ENCODE measurements at regions not wholly inside any gene's neighbourhood (a gene's known extent, or its start where the extent isn't known, plus 50 kb on each side); places are given as distances from the start of the nearest gene placed in this dataset.
"Not testable (repeated sequence)": the region's sequence is repeated elsewhere in the genome, so short reads cannot be mapped to it uniquely, and the experiment has no call there.

- in situ Hi-C loops (cut with HindIII; ENCODE audit: low sequenced_read_pairs); DNase-seq (ENCODE audit: low spot score): not testable (repeated sequence)
Observed at GRCh38 chr12:9294072-9294620, 86.0 kb upstream of the PZP start.

- DNase-seq (ENCODE audit: low spot score); in situ Hi-C loops (cut with HindIII; ENCODE audit: low sequenced_read_pairs): not testable (repeated sequence)
Observed at GRCh38 chr12:9293391-9293790, 85.2 kb upstream of the PZP start.

GRCh38 chr12:9289984-9290383 is 81.8 kb upstream of the PZP start:
- DNase-seq (ENCODE audit: low spot score); in situ Hi-C loops (cut with HindIII; ENCODE audit: low sequenced_read_pairs): not testable (repeated sequence)

GRCh38 chr12:9284724-9285123 is 76.5 kb upstream of the PZP start:
- in situ Hi-C loops (cut with HindIII; ENCODE audit: low sequenced_read_pairs); DNase-seq (ENCODE audit: low spot score): not testable (repeated sequence)

GRCh38 chr12:9284197-9284596 is 76.0 kb upstream of the PZP start:
- DNase-seq (ENCODE audit: low spot score); in situ Hi-C loops (cut with HindIII; ENCODE audit: low sequenced_read_pairs): not testable (repeated sequence)

- in situ Hi-C loops (cut with HindIII; ENCODE audit: low sequenced_read_pairs), result not testable (repeated sequence)
- DNase-seq (ENCODE audit: low spot score), result peak; percentile 74
Observed at GRCh38 chr12:9283346-9284095, 75.3 kb upstream of the PZP start.

GRCh38 chr12:9276990-9277389 is 68.8 kb upstream of the PZP start:
- DNase-seq (ENCODE audit: low spot score), result no peak
- in situ Hi-C loops (cut with HindIII; ENCODE audit: low sequenced_read_pairs), result no loop called here

- in situ Hi-C loops (cut with HindIII; ENCODE audit: low sequenced_read_pairs), result no loop called here
- DNase-seq (ENCODE audit: low spot score), result no peak
Observed at GRCh38 chr12:9273276-9273675, 65.1 kb upstream of the PZP start.

GRCh38 chr12:9271875-9272274 is 63.7 kb upstream of the PZP start:
- in situ Hi-C loops (cut with HindIII; ENCODE audit: low sequenced_read_pairs), result no loop called here

GRCh38 chr12:9264546-9264945 is 56.4 kb upstream of the PZP start:
- no peak for DNase-seq (ENCODE audit: low spot score)
- in situ Hi-C loops (cut with HindIII; ENCODE audit: low sequenced_read_pairs), result no loop called here

More at GRCh38 chr12:9271875-9272274, 63.7 kb upstream of the PZP start:
- no peak for DNase-seq (ENCODE audit: low spot score)

- in situ Hi-C loops (cut with HindIII; ENCODE audit: low sequenced_read_pairs), result no loop called here
Observed at GRCh38 chr12:9260931-9261330, 52.7 kb upstream of the PZP start.

GRCh38 chr12:9258676-9259075 is 50.5 kb upstream of the PZP start:
- in situ Hi-C loops (cut with HindIII; ENCODE audit: low sequenced_read_pairs), result no loop called here
- DNase-seq (ENCODE audit: low spot score), result no peak

More at GRCh38 chr12:9260931-9261330, 52.7 kb upstream of the PZP start:
- DNase-seq (ENCODE audit: low spot score), result no peak
